H1 (cell line): ENCODE measurements at regions not wholly inside any gene's neighbourhood (a gene's known extent, or its start where the extent isn't known, plus 50 kb on each side); places are given as distances from the start of the nearest gene placed in this dataset.

Experiments
- ASH2L ChIP-seq: fragments of 200-600, 300-600 bp; sonication (generic); IDR thresholded peaks from one replicate; pipeline ENCODE4 v1.7.1; 2017; ENCODE audit warnings: low read length
- CREB1 ChIP-seq: IDR thresholded peaks from 2 replicates; pipeline ENCODE4 v1.6.1; 2012; ENCODE audit warnings: inconsistent platforms
- JUND ChIP-seq: IDR thresholded peaks from 2 replicates; pipeline ENCODE4 v1.6.1; 2011; ENCODE audit warnings: mild to moderate bottlenecking, improper control_type of control experiment, low read length
- SIX5 ChIP-seq: IDR thresholded peaks from 2 replicates; pipeline ENCODE4 v1.6.1; 2011; ENCODE audit warnings: mild to moderate bottlenecking, low read depth, low read length
- SP4 ChIP-seq: IDR thresholded peaks from 2 replicates; pipeline ENCODE4 v1.6.1; 2012; ENCODE audit warnings: low read length, inconsistent platforms
- TBP ChIP-seq: IDR thresholded peaks from 2 replicates; pipeline ENCODE4 v1.6.1; 2011; ENCODE audit warnings: low read depth, low read length, improper control_type of control experiment
- ZNF274 ChIP-seq: IDR thresholded peaks from 2 replicates; pipeline ENCODE4 v1.7.0; 2012; ENCODE audit warnings: low read length, borderline replicate concordance; ENCODE audit errors: extremely low read depth
- TF ChIP-seq, protein P1 (sequence below): fragments of 300-600 bp; sonication (generic); IDR thresholded peaks from 2 replicates; pipeline ENCODE4 v1.7.1; 2012; ENCODE audit warnings: low read length, moderate library complexity, mild to moderate bottlenecking, inconsistent platforms; ENCODE audit not compliant: insufficient replicate concordance
- TF ChIP-seq, protein P2 (sequence below): IDR thresholded peaks from 2 replicates; pipeline ENCODE4 v1.6.1; 2012; ENCODE audit warnings: low read length, inconsistent platforms

DNA sequence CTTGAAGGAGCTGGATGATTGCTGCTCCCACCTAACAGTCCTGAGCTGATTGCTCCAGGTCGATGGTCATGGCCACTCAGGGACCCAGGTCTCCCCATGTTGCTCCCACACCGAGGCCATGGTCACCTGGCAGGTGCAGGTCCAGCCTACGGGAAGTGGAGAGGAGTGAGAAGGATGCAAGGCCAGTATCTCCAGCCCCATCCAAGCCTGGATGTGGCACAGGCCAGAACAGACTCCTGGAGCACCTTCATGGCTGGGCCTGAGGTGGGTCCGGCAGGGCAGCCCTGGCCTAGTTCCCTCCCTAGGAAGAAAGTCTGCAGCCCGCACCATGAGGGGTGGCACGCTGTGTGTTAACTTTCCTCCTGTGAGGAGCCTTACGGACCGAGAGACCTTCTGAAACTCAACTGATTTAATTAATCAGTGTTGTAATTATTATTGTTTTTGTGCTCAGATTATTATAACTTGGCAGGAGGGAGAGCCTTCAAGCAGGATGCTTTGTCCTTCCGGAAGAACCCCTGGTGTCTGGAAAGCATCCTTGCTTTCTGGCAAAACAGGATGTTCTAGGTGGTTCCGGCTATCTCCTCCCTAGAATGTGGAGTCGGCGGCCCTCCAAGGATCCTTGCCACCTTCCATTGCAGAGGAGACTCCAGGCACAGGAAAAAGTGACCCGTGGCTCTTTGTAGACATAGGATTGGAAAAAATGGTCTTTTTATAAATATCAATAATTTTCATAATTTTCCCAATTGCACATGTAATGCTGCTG lies 92.3 kb upstream of the ADRA2C start (continued):
- TF ChIP-seq, protein P1, sequence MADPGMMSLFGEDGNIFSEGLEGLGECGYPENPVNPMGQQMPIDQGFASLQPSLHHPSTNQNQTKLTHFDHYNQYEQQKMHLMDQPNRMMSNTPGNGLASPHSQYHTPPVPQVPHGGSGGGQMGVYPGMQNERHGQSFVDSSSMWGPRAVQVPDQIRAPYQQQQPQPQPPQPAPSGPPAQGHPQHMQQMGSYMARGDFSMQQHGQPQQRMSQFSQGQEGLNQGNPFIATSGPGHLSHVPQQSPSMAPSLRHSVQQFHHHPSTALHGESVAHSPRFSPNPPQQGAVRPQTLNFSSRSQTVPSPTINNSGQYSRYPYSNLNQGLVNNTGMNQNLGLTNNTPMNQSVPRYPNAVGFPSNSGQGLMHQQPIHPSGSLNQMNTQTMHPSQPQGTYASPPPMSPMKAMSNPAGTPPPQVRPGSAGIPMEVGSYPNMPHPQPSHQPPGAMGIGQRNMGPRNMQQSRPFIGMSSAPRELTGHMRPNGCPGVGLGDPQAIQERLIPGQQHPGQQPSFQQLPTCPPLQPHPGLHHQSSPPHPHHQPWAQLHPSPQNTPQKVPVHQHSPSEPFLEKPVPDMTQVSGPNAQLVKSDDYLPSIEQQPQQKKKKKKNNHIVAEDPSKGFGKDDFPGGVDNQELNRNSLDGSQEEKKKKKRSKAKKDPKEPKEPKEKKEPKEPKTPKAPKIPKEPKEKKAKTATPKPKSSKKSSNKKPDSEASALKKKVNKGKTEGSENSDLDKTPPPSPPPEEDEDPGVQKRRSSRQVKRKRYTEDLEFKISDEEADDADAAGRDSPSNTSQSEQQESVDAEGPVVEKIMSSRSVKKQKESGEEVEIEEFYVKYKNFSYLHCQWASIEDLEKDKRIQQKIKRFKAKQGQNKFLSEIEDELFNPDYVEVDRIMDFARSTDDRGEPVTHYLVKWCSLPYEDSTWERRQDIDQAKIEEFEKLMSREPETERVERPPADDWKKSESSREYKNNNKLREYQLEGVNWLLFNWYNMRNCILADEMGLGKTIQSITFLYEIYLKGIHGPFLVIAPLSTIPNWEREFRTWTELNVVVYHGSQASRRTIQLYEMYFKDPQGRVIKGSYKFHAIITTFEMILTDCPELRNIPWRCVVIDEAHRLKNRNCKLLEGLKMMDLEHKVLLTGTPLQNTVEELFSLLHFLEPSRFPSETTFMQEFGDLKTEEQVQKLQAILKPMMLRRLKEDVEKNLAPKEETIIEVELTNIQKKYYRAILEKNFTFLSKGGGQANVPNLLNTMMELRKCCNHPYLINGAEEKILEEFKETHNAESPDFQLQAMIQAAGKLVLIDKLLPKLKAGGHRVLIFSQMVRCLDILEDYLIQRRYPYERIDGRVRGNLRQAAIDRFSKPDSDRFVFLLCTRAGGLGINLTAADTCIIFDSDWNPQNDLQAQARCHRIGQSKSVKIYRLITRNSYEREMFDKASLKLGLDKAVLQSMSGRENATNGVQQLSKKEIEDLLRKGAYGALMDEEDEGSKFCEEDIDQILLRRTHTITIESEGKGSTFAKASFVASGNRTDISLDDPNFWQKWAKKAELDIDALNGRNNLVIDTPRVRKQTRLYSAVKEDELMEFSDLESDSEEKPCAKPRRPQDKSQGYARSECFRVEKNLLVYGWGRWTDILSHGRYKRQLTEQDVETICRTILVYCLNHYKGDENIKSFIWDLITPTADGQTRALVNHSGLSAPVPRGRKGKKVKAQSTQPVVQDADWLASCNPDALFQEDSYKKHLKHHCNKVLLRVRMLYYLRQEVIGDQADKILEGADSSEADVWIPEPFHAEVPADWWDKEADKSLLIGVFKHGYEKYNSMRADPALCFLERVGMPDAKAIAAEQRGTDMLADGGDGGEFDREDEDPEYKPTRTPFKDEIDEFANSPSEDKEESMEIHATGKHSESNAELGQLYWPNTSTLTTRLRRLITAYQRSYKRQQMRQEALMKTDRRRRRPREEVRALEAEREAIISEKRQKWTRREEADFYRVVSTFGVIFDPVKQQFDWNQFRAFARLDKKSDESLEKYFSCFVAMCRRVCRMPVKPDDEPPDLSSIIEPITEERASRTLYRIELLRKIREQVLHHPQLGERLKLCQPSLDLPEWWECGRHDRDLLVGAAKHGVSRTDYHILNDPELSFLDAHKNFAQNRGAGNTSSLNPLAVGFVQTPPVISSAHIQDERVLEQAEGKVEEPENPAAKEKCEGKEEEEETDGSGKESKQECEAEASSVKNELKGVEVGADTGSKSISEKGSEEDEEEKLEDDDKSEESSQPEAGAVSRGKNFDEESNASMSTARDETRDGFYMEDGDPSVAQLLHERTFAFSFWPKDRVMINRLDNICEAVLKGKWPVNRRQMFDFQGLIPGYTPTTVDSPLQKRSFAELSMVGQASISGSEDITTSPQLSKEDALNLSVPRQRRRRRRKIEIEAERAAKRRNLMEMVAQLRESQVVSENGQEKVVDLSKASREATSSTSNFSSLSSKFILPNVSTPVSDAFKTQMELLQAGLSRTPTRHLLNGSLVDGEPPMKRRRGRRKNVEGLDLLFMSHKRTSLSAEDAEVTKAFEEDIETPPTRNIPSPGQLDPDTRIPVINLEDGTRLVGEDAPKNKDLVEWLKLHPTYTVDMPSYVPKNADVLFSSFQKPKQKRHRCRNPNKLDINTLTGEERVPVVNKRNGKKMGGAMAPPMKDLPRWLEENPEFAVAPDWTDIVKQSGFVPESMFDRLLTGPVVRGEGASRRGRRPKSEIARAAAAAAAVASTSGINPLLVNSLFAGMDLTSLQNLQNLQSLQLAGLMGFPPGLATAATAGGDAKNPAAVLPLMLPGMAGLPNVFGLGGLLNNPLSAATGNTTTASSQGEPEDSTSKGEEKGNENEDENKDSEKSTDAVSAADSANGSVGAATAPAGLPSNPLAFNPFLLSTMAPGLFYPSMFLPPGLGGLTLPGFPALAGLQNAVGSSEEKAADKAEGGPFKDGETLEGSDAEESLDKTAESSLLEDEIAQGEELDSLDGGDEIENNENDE = no peak
- TF ChIP-seq JUND (no peak), SP4 (no peak), CREB1 (no peak), TBP (no peak), ASH2L (no peak), ZNF274 (no peak), SIX5 (no peak)
- TF ChIP-seq, protein P2, sequence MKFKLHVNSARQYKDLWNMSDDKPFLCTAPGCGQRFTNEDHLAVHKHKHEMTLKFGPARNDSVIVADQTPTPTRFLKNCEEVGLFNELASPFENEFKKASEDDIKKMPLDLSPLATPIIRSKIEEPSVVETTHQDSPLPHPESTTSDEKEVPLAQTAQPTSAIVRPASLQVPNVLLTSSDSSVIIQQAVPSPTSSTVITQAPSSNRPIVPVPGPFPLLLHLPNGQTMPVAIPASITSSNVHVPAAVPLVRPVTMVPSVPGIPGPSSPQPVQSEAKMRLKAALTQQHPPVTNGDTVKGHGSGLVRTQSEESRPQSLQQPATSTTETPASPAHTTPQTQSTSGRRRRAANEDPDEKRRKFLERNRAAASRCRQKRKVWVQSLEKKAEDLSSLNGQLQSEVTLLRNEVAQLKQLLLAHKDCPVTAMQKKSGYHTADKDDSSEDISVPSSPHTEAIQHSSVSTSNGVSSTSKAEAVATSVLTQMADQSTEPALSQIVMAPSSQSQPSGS = no peak
